GM23338 (cell line): ENCODE measurements at regions not wholly inside any gene's neighbourhood (a gene's known extent, or its start where the extent isn't known, plus 50 kb on each side); places are given as distances from the start of the nearest gene placed in this dataset.

Experiments
- ATAC-seq: fragments of 200-7000 bp; cut with Tn5 transposase; 3 replicates; pipeline ENCODE4 v1.9.1; 2020
- DNase-seq: peaks from one replicate; pipeline ENCODE4 v3.0.0-alpha.2; 2015; ENCODE audit warnings: low spot score
- H2AFZ ChIP-seq: fragments of 200-600 bp; sonication (generic); 2 replicates; pipeline ENCODE4 v1.8.0; 2016; ENCODE audit warnings: antibody characterized with exemption, mild to moderate bottlenecking, moderate library complexity
- H3F3A ChIP-seq: fragments of 200-600 bp; sonication (generic); replicated peaks from 2 replicates; pipeline ENCODE4 v1.8.0; 2017; ENCODE audit warnings: antibody characterized with exemption, mixed run types, low read depth
- H3K27ac ChIP-seq: fragments of 200-600 bp; sonication (generic); 2 replicates; pipeline ENCODE4 v1.6.1; 2016; ENCODE audit warnings: low read depth
- H3K27me3 ChIP-seq: fragments of 200-600 bp; sonication (generic); 2 replicates; pipeline ENCODE4 v1.8.0; 2016; ENCODE audit warnings: mild to moderate bottlenecking, mixed run types, moderate library complexity; ENCODE audit not compliant: insufficient read depth
- H3K36me3 ChIP-seq: fragments of 200-600 bp; sonication (generic); 2 replicates; pipeline ENCODE4 v1.8.0; 2016; ENCODE audit warnings: mild to moderate bottlenecking; ENCODE audit not compliant: insufficient read depth
- H3K4me1 ChIP-seq: fragments of 200-600 bp; sonication (generic); 2 replicates; pipeline ENCODE4 v1.8.0; 2016; ENCODE audit warnings: mild to moderate bottlenecking, moderate library complexity; ENCODE audit not compliant: insufficient read depth
- H3K4me2 ChIP-seq: fragments of 200-600 bp; sonication (generic); 2 replicates; pipeline ENCODE4 v1.7.1; 2017; ENCODE audit warnings: mixed run types
- H3K4me3 ChIP-seq: fragments of 200-600 bp; sonication (generic); 2 replicates; pipeline ENCODE4 v1.6.1; 2016; ENCODE audit warnings: mixed run types
- H3K79me2 ChIP-seq: fragments of 200-600 bp; sonication (generic); replicated peaks from 2 replicates; pipeline ENCODE4 v1.8.0; 2017; ENCODE audit warnings: mild to moderate bottlenecking; ENCODE audit not compliant: insufficient read depth
- H3K9me2 ChIP-seq: fragments of 200-600 bp; sonication (generic); 2 replicates; pipeline ENCODE4 v1.8.0; 2017; ENCODE audit not compliant: insufficient read depth
- H4K20me1 ChIP-seq: fragments of 200-600 bp; sonication (generic); replicated peaks from 2 replicates; pipeline ENCODE4 v1.8.0; 2017; ENCODE audit warnings: mild to moderate bottlenecking; ENCODE audit not compliant: insufficient read depth
- H3K27ac Mint-ChIP-seq: 2 replicates; pipeline ENCODE4 v1.8.0; 2020; ENCODE audit warnings: inconsistent platforms, mild to moderate bottlenecking, moderate library complexity, mixed read lengths
- H3K27me3 Mint-ChIP-seq: 3 replicates; pipeline ENCODE4 v1.8.0; 2022; ENCODE audit warnings: low read depth, mild to moderate bottlenecking, moderate library complexity, mixed read lengths, inconsistent platforms; ENCODE audit not compliant: insufficient read depth, poor library complexity
- H3K36me3 Mint-ChIP-seq: 3 replicates; pipeline ENCODE4 v1.8.0; 2021; ENCODE audit warnings: low read depth, mild to moderate bottlenecking, inconsistent platforms, moderate library complexity, mixed read lengths
- H3K4me1 Mint-ChIP-seq: 3 replicates; pipeline ENCODE4 v1.8.0; 2020; ENCODE audit warnings: mild to moderate bottlenecking, inconsistent platforms, mixed read lengths
- H3K4me3 Mint-ChIP-seq: 3 replicates; pipeline ENCODE4 v1.8.0; 2021; ENCODE audit warnings: moderate library complexity, mild to moderate bottlenecking, inconsistent platforms, mixed read lengths
- H3K9me3 Mint-ChIP-seq: 3 replicates; pipeline ENCODE4 v1.8.0; 2020; ENCODE audit warnings: moderate library complexity, mild to moderate bottlenecking, inconsistent platforms, mixed read lengths
- CTCF ChIP-seq, 2 experiments: fragments of 200-600 bp in 1 of 2; sonication (generic) in 1 of 2; conservative IDR thresholded peaks; 2 replicates each; pipeline versions ENCODE4 v1.5.1 to v1.6.1; 2016 to 2017; ENCODE audit warnings: antibody characterized with exemption in 2 of 2, low read depth in 2 of 2, mild to moderate bottlenecking in 2 of 2, moderate library complexity in 1 of 2
- ETS1 ChIP-seq: IDR thresholded peaks from 2 replicates; pipeline ENCODE4 v1.6.1; 2016; ENCODE audit warnings: antibody characterized with exemption
- EZH2 ChIP-seq: fragments of 200-600 bp; sonication (generic); IDR thresholded peaks from one replicate; pipeline ENCODE4 v1.8.0; 2017; ENCODE audit warnings: antibody characterized with exemption, mild to moderate bottlenecking, low read depth; ENCODE audit not compliant: unreplicated experiment
- JUNB ChIP-seq: IDR thresholded peaks from one replicate; pipeline ENCODE4 v1.6.1; 2016; ENCODE audit warnings: antibody characterized with exemption; ENCODE audit not compliant: unreplicated experiment
- NANOG ChIP-seq: IDR thresholded peaks from 2 replicates; pipeline ENCODE4 v1.6.1; 2016; ENCODE audit warnings: antibody characterized with exemption, borderline replicate concordance
- REST ChIP-seq: IDR thresholded peaks from one replicate; pipeline ENCODE4 v1.6.1; 2018; ENCODE audit warnings: antibody characterized with exemption; ENCODE audit not compliant: unreplicated experiment
- ZNF462 ChIP-seq: fragments of 250-450 bp; sonication (Bioruptor Pico); IDR thresholded peaks from 2 replicates; pipeline ENCODE4 v1.5.0; 2020; ENCODE audit warnings: mild to moderate bottlenecking, moderate library complexity

- Mint-ChIP-seq H3K36me3 (no peaks in the 10 kb centered on the region), H3K27me3 (no peaks in the 10 kb centered on the region), H3K4me1 (no peaks in the 10 kb centered on the region), H3K27ac (no peak overlapping the region), H3K4me3 (no peak overlapping the region), H3K9me3 (no peaks in the 10 kb centered on the region)
- H3K27me3 ChIP-seq: no peaks in the 10 kb centered on the region
- TF ChIP-seq ETS1: no peak
- TF ChIP-seq REST: no peak
- TF ChIP-seq EZH2: no peak
- no peak for TF ChIP-seq CTCF (conservative IDR thresholded peaks at IDR 0.05; ENCODE audit: low read depth in 2 of 2)
- no peak for TF ChIP-seq ZNF462 (CRISPR knock-in tag)
- TF ChIP-seq NANOG: no peak
- no peak for TF ChIP-seq JUNB
- no peak overlapping the region for H3K27ac ChIP-seq
- no peaks in the 10 kb centered on the region for H4K20me1 ChIP-seq
- H3K36me3 ChIP-seq: no peaks in the 10 kb centered on the region
- no peak overlapping the region for H3K4me2 ChIP-seq
- H3K4me3 ChIP-seq: no peak overlapping the region
- no peak overlapping the region for H2AFZ ChIP-seq
- no peaks in the 10 kb centered on the region for H3K9me2 ChIP-seq
- DNase-seq: no peak
- H3F3A ChIP-seq: no peaks in the 10 kb centered on the region
- no peaks in the 10 kb centered on the region for H3K4me1 ChIP-seq
- no peaks in the 10 kb centered on the region for H3K79me2 ChIP-seq
- no peak for ATAC-seq
Observed at GRCh38 chr13:69315039-69315438, 792.6 kb upstream of the ATXN8OS start.
